Thoracic aorta (tissue), 2 donors: ENCODE measurements at regions not wholly inside any gene's neighbourhood (a gene's known extent, or its start where the extent isn't known, plus 50 kb on each side); places are given as distances from the start of the nearest gene placed in this dataset.

Experiments
- ATAC-seq: fragments of 150-250 bp; one replicate; pipeline ENCODE4 v1.8.0; 2017; ENCODE audit warnings: low read depth; ENCODE audit not compliant: insufficient number of reproducible peaks, low FRiP score
- DNase-seq: peaks from one replicate; pipeline ENCODE4 v3.0.0-alpha.2; 2020; ENCODE audit warnings: low spot score
- H3K27ac ChIP-seq, 2 donors: fragments of 200-600 bp; sonication (generic); 1 replicate in 1 of 2; 2 replicates in 1 of 2; pipeline ENCODE4 v1.5.1; 2016; ENCODE audit warnings: mild to moderate bottlenecking in 2 of 2, moderate library complexity in 2 of 2
- H3K27me3 ChIP-seq: fragments of 200-600 bp; sonication (generic); replicated peaks from 2 replicates; pipeline ENCODE4 v1.6.0; 2016; ENCODE audit warnings: mild to moderate bottlenecking; ENCODE audit not compliant: insufficient read depth
- H3K36me3 ChIP-seq: fragments of 200-600 bp; sonication (generic); one replicate; pipeline ENCODE4 v1.5.1; 2016
- H3K4me1 ChIP-seq, 2 donors: fragments of 200-600 bp; sonication (generic); 1 replicate in 1 of 2; 2 replicates in 1 of 2; pipeline versions ENCODE4 v1.5.1 to v1.6.0; 2016; ENCODE audit warnings: low read depth in 2 of 2, mild to moderate bottlenecking in 1 of 2; ENCODE audit not compliant: control insufficient read depth in 1 of 2
- H3K4me3 ChIP-seq: fragments of 200-600 bp; sonication (generic); 2 replicates; pipeline ENCODE4 v1.5.1; 2016; ENCODE audit warnings: mild to moderate bottlenecking
- H3K9me3 ChIP-seq: fragments of 200-600 bp; sonication (generic); 2 replicates; pipeline ENCODE4 v1.5.1; 2016
- TF ChIP-seq, protein P1 (sequence below): fragments of 200-600 bp; sonication (generic); IDR thresholded peaks from one replicate; pipeline ENCODE4 v1.5.1; 2019; ENCODE audit warnings: antibody characterized with exemption

DNA sequence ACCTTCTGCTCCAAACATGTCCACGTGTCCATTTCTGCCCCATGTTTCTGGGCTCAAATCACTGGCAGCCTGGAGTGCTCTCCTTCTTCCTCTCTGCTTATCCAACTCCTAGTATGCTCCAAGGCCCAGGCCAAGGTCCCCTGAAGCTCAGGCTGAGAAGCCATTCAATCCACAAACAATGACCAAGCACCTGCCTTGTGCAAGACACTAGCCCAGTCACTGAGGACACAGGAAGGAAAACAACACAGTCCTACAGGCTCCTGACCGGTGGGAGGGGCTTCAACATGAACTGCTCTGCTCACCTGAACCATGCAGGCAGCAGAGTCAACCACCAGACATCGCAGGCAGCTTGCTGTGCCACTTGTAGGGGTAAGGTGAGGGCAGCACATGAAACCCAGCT is 93.6 kb downstream of the RPL27A start:
- DNase-seq (no peak), ATAC-seq (no peak)
- no peaks in the 10 kb centered on the region for H3K36me3 ChIP-seq
- no peak overlapping the region for H3K4me3 ChIP-seq
- H3K9me3 ChIP-seq: no peaks in the 10 kb centered on the region
- H3K27ac ChIP-seq: peak overlapping the region; percentile 21 to 92
- H3K27me3 ChIP-seq: no peaks in the 10 kb centered on the region
- peaks cover 47 to 87% of the 10 kb centered on the region in 2 donors for H3K4me1 ChIP-seq
- TF ChIP-seq, protein P1, sequence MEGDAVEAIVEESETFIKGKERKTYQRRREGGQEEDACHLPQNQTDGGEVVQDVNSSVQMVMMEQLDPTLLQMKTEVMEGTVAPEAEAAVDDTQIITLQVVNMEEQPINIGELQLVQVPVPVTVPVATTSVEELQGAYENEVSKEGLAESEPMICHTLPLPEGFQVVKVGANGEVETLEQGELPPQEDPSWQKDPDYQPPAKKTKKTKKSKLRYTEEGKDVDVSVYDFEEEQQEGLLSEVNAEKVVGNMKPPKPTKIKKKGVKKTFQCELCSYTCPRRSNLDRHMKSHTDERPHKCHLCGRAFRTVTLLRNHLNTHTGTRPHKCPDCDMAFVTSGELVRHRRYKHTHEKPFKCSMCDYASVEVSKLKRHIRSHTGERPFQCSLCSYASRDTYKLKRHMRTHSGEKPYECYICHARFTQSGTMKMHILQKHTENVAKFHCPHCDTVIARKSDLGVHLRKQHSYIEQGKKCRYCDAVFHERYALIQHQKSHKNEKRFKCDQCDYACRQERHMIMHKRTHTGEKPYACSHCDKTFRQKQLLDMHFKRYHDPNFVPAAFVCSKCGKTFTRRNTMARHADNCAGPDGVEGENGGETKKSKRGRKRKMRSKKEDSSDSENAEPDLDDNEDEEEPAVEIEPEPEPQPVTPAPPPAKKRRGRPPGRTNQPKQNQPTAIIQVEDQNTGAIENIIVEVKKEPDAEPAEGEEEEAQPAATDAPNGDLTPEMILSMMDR: no peak

DNA sequence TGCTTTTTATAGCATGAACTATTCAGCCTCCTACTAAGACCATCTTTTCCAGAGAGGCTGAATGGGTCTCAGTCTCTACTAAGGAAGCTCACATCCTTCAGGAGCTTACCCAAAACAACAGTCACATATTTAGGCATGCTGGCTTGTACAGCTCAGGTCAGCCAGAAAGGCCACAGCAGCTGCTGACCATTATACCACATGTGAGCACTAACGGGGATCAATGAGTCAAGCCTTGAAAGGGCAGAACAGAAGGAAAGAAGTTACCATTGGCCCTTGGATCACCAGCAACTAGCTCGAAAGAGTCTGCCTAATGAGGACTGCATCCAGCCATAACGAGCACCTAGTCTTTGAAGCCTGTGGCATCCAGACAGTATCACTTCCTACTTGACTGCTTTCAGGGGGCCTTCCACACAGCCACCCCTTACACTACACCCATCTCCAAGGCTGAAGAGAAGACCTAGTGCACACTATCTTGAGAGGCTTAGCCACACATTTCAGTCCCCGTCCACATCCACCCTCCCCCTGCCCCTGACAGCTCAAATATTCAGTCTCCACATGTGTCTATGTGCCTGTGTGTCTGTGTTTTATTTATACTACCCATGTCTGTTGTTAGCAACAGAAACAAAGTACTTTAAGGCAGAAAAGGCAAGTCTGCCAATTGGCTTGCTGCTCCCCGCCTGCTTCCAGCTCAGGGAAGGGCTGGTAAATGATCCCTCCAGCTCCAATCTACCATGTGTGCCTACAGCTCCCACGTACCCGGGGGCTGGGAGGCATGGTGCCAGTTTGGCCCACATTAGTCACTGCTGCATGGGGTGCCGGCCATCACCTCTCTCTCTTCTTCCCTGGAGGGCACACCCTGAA is 95.5 kb downstream of the RPL27A start:
- TF ChIP-seq, protein P1: no peak
- H3K27ac ChIP-seq: peak overlapping the region; percentile 84 to 92
- ATAC-seq (peak; percentile 69), DNase-seq (peak; percentile 53)
- no peaks in the 10 kb centered on the region for H3K9me3 ChIP-seq
- peak overlapping the region; percentile 20 for H3K4me3 ChIP-seq
- H3K4me1 ChIP-seq: peaks cover 36 to 70% of the 10 kb centered on the region in 2 donors
- no peaks in the 10 kb centered on the region for H3K36me3 ChIP-seq
- H3K27me3 ChIP-seq: no peaks in the 10 kb centered on the region

DNA sequence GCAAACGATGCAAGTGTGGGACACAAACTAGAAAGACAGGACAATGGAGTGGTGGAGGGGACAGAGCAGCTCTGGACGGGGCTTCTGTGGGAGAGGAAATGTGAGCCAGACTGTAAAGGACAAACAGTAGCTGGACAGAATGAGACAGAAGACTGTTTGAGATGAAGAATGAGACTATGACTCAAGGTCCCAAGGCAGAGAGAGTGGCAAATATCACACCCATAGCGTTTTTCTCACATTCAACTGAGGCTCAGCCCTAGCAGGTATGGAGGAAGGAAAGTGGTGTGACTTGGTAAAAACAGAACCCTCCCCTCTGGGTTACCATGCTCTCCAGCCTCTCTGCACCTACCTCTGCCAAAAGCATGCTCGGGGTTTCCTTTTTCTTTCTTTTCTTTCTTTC is 96.5 kb downstream of the RPL27A start:
- H3K9me3 ChIP-seq: no peaks in the 10 kb centered on the region
- ATAC-seq (no peak), DNase-seq (no peak)
- H3K4me1 ChIP-seq: peaks cover 32 to 61% of the 10 kb centered on the region in 2 donors
- TF ChIP-seq, protein P1: no peak
- H3K36me3 ChIP-seq: no peaks in the 10 kb centered on the region
- no peak overlapping the region for H3K4me3 ChIP-seq
- H3K27me3 ChIP-seq: no peaks in the 10 kb centered on the region
- peak overlapping the region; percentile 84 to 92 for H3K27ac ChIP-seq

DNA sequence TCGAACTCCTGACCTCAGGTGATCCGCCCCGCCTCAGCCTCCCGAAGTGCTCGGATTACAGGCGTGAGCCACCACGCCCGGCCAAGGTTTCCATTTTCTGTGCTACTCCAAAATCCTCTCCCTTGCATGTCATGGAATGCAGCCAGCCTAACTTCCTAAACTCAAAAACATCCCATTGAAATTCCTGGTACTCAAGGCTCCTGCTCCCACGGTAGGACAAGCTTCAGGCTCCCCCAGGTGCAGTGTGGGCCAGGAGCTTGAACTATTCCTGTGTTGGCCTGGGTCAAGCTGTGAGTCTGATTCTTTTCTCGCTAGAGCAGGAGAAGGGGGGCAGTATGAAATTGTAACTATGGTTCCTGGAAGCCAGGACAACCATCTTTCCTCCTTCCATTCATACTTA is 97.1 kb downstream of the RPL27A start:
- no peak overlapping the region for H3K27ac ChIP-seq
- peaks cover 28 to 54% of the 10 kb centered on the region in 2 donors for H3K4me1 ChIP-seq
- no peak for DNase-seq
- no peak for ATAC-seq
- TF ChIP-seq, protein P1: no peak
- no peak overlapping the region for H3K4me3 ChIP-seq
- no peaks in the 10 kb centered on the region for H3K9me3 ChIP-seq
- H3K27me3 ChIP-seq: no peaks in the 10 kb centered on the region
- no peaks in the 10 kb centered on the region for H3K36me3 ChIP-seq

DNA sequence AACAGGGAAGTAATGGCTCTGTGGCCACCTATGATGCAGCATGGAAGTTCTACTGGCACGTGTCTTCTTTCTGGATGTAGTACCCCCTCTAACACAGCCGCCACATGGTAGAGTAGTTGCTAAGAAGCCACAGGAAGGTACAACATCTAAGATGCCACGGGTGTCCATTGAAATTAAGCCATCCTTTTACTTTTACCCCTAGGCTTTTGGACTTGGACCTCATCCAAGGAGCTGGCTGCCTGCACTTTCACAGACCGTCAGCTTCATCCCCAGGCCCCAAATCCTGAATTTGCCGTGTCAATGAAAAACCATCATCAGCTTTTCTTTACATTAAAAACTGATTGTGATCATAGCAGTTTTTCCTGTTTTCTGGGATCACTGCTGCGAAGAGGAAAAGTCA is 102.4 kb downstream of the RPL27A start:
- H3K27ac ChIP-seq: no peak overlapping the region
- DNase-seq (no peak), ATAC-seq (no peak)
- no peak overlapping the region for H3K4me3 ChIP-seq
- H3K9me3 ChIP-seq: no peaks in the 10 kb centered on the region
- no peaks in the 10 kb centered on the region for H3K36me3 ChIP-seq
- TF ChIP-seq, protein P1: no peak
- H3K27me3 ChIP-seq: no peaks in the 10 kb centered on the region
- peaks cover 8 to 22% of the 10 kb centered on the region in 2 donors for H3K4me1 ChIP-seq
